HuH-7 (cell line): ENCODE measurements at regions not wholly inside any gene's neighbourhood (a gene's known extent, or its start where the extent isn't known, plus 50 kb on each side); places are given as distances from the start of the nearest gene placed in this dataset.
"Not testable (repeated sequence)": the region's sequence is repeated elsewhere in the genome, so short reads cannot be mapped to it uniquely, and the experiment has no call there.

Source experiments
- DNase-seq: peaks from one replicate; pipeline ENCODE4 v3.0.0; 2011; ENCODE audit warnings: low spot score

- no peak for DNase-seq
Measured at GRCh38 chr16:22678311-22678710, 135.7 kb upstream of the HS3ST2 start.

DNA sequence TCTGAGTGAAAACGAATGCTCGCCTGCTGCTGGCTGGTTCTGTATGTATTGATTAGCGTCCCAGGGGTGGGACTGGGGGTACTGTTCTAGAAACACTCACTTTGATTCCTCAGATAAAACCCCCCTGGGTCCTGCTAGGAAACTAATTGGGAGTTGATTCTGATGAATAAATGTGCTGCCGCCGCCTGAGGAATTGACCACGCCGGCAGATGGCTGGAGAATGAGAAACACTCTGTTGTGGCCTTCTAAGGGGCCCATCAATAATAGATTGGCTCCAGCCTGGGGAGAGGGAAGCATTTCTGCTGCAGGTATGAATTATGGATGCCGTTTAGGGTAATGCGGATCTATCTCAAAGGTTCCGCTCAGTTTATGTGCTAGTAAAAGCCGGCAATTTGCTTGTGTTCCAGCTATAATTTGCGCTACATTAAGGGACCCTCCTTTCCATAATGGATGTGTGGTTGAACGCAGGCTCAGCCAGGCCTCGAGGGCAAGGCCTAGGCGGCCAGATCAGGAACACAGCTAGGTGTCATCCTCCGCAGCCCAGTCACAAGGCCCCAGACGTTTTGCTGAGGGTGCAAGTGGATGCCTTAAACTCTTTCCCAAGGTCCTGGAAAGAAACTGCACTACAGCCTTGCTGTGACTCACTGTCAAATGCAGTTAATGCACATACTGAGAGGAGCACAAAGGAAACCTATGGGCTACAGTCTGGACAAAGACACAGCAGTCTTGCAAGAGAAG is 132.2 kb upstream of the HS3ST2 start:
- DNase-seq, result no peak

- no peak for DNase-seq
Measured at GRCh38 chr16:22683258-22683657, 130.7 kb upstream of the HS3ST2 start.

GRCh38 chr16:22683730-22684573 is 130.0 kb upstream of the HS3ST2 start:
- DNase-seq, result no peak

GRCh38 chr16:22684574-22685458 is 129.1 kb upstream of the HS3ST2 start:
- DNase-seq, result no peak

- DNase-seq, result no peak
Measured at GRCh38 chr16:22685459-22685830, 128.5 kb upstream of the HS3ST2 start.

- no peak for DNase-seq
Measured at GRCh38 chr16:22687031-22687530, 126.9 kb upstream of the HS3ST2 start.

DNA sequence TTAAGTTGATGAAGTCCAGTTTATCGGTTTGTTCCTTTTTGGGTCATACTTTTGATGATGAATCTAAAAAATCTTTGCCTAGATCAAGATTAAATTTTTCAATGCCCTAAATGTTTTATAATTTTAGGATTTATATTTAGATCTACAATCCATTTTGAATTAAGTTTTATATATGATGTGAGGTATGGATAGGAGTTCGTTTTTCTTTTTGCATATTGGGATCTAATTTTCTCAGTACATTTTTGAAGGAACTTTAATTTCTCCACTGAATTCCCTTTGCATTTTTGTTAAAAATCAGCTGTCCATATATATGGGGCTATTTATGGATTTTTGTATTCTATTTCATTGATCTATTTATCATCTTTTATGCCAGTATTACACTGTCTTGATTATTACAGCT is 125.5 kb upstream of the HS3ST2 start:
- no peak for DNase-seq

DNA sequence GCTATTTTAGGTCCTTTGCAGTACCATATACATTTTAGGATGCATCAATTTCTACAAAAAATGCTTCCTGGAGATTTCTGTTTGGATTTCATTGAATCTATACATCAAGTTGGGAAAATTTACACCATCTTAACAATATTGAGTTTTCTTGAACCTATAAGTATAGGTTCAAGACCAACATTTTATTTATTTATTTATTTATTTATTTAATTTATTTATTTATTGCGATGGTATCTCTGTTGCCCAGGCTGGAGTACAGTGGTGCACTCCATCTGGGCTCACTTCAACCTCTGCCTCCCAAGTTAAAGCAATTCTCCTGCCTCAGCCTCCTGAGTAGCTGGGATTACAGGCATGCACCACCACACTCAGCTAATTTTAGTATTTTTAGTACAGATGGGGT is 125.0 kb upstream of the HS3ST2 start:
- no peak for DNase-seq

DNA sequence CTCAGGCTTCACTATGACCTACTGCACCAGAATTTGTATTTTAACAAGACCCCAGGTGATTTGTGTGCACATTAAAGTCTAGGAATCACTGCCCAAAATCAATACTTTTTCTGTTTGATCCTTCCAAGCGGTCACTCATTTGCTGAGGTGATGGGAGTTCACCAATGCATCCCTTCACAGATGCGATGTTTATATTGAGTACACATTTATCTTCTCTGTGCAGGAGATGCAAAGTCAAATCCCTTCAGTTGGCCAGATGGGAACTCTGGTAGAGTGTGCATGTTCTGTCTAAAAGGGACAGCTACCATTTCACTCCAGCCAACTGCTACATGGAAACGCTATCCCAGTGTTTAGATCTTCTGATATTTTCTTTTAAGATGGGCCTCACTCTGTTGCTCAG is 122.6 kb upstream of the HS3ST2 start:
- no peak for DNase-seq

DNA sequence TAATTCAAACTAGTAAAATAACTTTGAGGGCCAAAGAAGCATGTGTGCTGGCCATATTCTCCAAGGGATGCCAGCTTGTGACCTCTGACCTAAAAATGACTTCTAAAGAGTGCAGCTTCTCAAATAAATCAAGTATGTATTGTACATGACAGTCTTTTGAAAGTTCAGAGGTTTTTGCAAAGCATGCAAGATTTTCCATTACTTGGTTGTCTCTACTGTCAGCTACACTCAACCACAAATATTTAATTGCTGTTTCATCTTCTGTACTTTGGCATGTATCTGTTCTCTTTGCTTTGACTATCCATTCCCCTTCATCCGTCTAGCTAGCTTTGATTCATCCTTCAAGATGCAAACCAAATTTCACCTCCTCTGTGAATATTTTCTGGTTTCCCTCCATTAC is 121.9 kb upstream of the HS3ST2 start:
- no peak for DNase-seq

- no peak for DNase-seq
Measured at GRCh38 chr16:22692916-22693637, 120.9 kb upstream of the HS3ST2 start.

- DNase-seq, result no peak
Measured at GRCh38 chr16:22693638-22694340, 120.2 kb upstream of the HS3ST2 start.

DNA sequence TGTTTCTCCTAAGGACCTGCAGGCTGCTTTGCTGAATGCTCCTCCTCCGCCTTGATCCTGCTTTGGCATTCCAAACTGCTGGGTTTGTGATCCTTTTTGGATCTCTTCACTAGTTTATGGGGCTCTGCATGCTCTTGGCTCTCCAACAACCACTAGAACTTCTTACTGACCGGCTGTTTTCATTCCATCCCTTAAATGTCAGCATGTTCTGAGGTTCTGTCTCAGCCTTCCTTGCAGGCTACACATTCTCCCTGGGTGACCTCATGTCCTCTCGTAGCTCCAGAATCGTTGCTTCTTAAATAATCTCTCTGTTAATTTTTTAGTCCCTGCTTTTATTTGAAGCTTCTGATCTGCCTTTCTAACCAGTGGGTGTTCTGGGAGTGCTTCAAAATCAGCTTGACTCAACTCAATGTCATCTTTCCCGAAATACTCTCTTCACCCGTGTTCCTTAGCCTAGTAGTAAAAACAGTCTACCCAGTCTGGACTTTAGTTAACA is 119.0 kb upstream of the HS3ST2 start:
- no peak for DNase-seq

DNA sequence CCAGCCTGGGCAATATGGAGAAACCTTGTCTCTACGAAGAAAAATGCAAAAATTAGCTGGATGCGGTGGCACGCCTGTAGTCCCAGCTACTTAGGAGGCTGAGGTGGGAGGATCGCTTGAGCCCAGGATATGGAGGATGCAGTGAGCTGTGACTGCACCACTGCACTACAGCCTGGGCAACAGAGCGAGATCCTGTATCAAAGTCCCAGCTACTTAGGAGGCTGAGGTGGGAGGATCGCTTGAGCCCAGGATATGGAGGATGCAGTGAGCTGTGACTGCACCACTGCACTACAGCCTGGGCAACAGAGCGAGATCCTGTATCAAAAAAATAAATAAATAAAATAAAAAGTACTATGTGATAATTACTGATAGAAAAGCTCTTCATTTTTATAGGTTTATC is 118.2 kb upstream of the HS3ST2 start:
- not testable (repeated sequence) for DNase-seq

- DNase-seq, result no peak
Measured at GRCh38 chr16:22699356-22699755, 114.6 kb upstream of the HS3ST2 start.

DNA sequence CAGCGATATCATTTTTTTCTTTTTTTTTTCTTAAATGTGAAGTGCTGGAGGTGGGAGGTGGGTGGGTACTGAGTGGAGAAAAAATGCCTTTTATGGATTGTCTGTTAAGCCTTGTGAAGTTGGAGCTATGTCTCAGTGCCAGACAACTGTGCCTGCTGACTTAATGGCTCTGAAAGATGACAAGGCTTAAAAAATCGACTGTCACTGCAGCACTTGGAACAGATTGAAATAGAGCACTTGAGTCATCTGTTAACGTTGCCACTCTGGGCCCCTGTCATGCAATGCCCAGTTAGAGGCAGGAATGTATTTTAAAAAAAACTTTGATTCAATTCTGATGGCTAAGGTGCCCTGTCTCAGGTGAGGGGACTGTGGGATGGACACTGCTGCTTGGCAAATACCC is 108.2 kb upstream of the HS3ST2 start:
- no peak for DNase-seq

DNA sequence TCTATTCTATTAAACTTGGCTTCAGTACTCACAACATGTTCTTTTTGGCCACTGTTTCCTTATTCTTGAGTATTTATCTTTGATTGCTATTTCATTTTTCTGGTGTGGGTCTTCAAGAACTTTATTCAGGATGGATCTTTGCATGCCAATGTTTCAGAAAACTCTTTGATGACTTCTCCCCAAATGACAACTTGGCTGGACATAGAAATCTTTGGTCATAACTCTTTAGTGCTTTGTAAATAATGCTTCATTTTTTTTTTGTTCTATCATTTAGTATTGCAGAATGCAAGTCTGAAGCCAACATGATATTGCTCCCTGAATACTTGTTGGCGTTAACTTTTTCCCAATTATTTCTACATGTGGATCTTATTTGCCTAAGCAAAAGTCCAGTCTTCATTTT is 103.6 kb upstream of the HS3ST2 start:
- DNase-seq, result no peak

GRCh38 chr16:22711847-22712246 is 102.1 kb upstream of the HS3ST2 start:
- no peak for DNase-seq

- no peak for DNase-seq
Measured at GRCh38 chr16:22712471-22712870, 101.5 kb upstream of the HS3ST2 start.

DNA sequence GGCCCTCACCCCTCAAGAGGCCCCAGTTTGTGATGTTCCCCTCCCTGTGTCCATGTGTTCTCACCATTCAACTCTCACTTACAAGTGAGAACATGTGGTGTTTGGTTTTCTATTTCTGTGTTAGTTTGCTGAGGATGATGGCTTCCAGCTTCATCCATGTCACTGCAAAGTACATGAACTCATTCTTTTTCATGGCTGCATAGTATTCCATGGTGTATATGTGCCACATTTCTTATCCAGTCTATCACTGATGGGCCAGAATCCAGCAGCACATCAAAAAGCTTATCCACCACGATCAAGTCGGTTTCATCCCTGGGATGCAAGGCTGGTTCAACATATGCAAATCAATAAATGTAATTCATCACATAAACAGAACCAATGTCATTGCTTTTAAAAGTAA is 95.4 kb upstream of the HS3ST2 start:
- DNase-seq, result not testable (repeated sequence)
